ENCODE measurements at regions not wholly inside any gene's neighbourhood (a gene's known extent, or its start where the extent isn't known, plus 50 kb on each side); places are given as distances from the start of the nearest gene placed in this dataset.
"Not testable (repeated sequence)": the region's sequence is repeated elsewhere in the genome, so short reads cannot be mapped to it uniquely, and the experiment has no call there.

DNA sequence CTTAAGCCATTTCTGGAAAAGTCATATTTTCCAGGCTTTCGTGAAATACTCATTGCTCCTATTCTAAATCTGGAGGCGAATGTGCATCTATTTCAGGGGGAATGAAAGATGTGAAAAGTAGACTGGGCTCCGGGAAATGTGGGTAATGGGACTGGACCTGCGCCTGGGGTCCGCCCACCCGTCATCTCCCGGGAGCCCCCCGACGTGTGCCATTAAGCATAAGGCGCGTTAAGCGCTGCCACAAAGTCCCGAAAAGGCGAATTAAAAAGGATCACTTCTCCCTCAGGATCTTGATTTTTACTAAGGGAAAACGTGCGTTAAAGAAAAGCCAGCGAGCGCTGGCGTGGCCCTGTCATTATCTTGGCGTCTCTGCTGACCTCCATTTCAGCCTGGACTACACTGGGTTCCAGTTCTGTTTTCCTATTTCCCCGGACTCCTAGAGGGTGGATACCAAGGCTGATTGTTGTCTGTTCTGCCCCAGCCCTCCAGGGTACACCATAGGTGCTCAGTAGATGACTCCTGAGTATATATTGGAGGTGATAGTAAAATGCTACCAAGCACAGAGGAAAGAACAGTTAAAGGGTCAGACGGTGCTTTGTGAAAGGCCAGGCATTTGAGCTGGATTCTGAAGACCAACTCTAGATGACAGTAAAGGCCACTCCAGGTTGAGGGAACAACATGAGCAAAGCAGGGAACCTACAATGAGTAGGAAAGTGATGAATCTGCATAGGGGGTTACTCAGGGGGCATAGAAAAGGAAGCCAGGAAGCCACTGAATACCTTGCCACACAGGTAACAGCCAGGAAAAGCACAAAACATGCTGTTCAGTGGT is 89.2 kb upstream of the ARID1B start:
- Histone ChIP-seq H3K36me3 (ENCODE audit: control insufficient read depth, low read depth, low read length) (no peaks in the 10 kb centered on the region), H3K9me3 (ENCODE audit: control insufficient read depth, low read depth, low read length) (no peaks in the 10 kb centered on the region), H3K27ac (ENCODE audit: low read length) (no peak overlapping the region), H3K27me3 (ENCODE audit: control insufficient read depth, insufficient read depth, low read length) (peaks cover 15% of the 10 kb centered on the region), H3K4me1 (ENCODE audit: control insufficient read depth, low read depth, low read length) (peaks cover 16% of the 10 kb centered on the region), H3K9ac (ENCODE audit: low read length) (peak overlapping the region; percentile 49), H3K4me3 (ENCODE audit: low read length) (peak overlapping the region; percentile 80)

DNA sequence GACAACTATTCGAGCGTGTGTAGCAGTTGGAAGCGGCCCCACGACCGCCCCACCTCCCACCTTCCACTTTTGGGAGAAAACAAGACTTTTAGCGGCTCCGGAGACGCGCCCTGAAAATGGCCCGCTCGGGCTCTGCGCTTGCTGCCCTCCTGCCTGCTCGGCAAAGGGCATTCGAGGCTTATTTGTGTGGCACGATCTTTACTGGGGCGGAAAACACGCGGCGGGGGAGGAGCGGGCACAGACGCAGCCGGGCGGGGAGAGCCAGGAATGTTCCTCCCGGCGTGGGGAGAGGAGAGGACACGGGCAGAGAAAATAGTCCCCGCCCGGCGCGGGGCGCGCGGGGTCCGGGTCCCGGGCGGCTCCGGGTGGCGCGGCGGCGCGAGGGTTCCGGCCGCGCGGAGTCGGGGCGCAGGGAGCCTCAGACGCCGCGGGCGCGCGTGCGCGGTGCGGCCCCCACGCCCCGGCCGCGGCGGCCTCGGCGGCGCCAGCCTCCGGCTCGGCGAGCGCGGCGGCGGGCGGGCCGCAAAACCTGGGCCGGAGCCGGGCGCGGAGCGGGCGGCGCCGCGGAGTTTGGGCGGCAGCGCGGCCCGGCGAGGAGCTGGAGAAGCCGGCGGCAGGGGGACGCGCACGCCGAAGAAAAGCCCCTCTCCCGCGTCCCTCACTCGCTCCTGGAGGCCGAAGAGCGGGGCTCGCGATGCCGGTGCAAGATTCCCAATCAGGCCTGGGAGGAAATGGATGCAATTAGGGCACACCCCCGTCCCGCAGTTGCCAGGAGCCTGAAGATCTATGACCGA is 90.0 kb upstream of the ARID1B start:
- Histone ChIP-seq H3K27ac (ENCODE audit: low read length) (peak overlapping the region; percentile 60), H3K27me3 (ENCODE audit: control insufficient read depth, insufficient read depth, low read length) (peaks cover 15% of the 10 kb centered on the region), H3K4me1 (ENCODE audit: control insufficient read depth, low read depth, low read length) (peaks cover 16% of the 10 kb centered on the region), H3K4me3 (ENCODE audit: low read length) (peak overlapping the region; percentile 80), H3K36me3 (ENCODE audit: control insufficient read depth, low read depth, low read length) (no peaks in the 10 kb centered on the region), H3K9me3 (ENCODE audit: control insufficient read depth, low read depth, low read length) (no peaks in the 10 kb centered on the region), H3K9ac (ENCODE audit: low read length) (peak overlapping the region; percentile 82)

DNA sequence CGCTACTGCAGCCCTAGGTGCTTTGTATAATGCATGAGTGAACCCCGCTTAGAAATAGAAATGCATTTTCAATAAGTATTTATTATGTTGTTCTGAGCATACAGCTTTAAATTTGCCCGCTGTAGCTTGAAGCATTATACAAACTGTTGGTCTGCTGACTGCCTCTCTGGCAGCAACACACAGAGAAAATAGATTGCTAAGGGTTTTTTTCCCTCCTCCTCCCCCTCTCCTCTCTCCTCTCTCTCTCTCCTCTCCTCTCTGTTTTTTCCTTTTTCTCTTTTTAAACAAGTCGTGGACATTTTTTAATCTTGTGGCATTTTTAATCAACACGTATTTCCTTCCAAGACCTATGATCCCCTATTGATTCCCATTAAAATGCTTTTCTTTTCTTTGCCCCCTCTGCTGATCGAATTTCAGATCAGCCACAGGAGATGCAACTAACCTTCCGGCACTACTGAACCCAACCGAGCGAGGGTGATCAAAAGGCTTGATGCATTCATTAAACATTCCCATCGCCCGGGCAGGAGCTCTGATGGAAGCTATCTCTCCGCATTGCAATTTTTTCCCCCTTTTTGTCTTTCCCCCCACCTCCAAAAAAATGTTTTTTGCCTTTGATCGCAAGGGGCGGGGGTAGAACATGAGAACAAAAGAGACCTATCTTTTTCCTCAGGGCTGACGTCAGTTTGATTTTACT is 90.7 kb upstream of the ARID1B start:
- Histone ChIP-seq H3K4me3 (ENCODE audit: low read length) (peak overlapping the region; percentile 58), H3K4me1 (ENCODE audit: control insufficient read depth, low read depth, low read length) (peaks cover 16% of the 10 kb centered on the region), H3K27ac (ENCODE audit: low read length) (peak overlapping the region; percentile 60), H3K9me3 (ENCODE audit: control insufficient read depth, low read depth, low read length) (no peaks in the 10 kb centered on the region), H3K27me3 (ENCODE audit: control insufficient read depth, insufficient read depth, low read length) (peaks cover 15% of the 10 kb centered on the region), H3K9ac (ENCODE audit: low read length) (peak overlapping the region; percentile 82), H3K36me3 (ENCODE audit: control insufficient read depth, low read depth, low read length) (no peaks in the 10 kb centered on the region)

DNA sequence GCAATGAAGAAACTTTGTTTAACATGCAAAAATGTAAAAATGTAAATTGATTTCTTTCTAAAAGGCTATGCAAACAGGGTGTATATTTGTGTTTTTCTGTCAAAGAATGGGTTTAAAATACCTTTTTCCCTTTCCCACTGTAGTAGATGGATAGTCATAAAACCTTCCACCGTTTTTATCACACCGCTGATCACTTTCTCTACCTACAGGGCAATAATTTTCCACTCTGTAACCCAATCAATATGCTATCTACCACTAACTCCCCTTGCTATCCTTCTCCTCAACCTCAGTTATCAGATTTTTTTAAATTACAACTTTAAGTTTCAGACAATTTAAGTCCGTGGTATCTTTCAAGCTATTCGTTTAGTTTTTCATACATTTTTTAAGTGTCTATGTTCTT is 91.4 kb upstream of the ARID1B start:
- no peaks in the 10 kb centered on the region for H3K9me3 ChIP-seq (ENCODE audit: control insufficient read depth, low read depth, low read length)
- peak overlapping the region; percentile 82 for H3K9ac ChIP-seq (ENCODE audit: low read length)
- no peak overlapping the region for H3K27ac ChIP-seq (ENCODE audit: low read length)
- peaks cover 16% of the 10 kb centered on the region for H3K4me1 ChIP-seq (ENCODE audit: control insufficient read depth, low read depth, low read length)
- peak overlapping the region; percentile 58 for H3K4me3 ChIP-seq (ENCODE audit: low read length)
- peaks cover 15% of the 10 kb centered on the region for H3K27me3 ChIP-seq (ENCODE audit: control insufficient read depth, insufficient read depth, low read length)
- no peaks in the 10 kb centered on the region for H3K36me3 ChIP-seq (ENCODE audit: control insufficient read depth, low read depth, low read length)

DNA sequence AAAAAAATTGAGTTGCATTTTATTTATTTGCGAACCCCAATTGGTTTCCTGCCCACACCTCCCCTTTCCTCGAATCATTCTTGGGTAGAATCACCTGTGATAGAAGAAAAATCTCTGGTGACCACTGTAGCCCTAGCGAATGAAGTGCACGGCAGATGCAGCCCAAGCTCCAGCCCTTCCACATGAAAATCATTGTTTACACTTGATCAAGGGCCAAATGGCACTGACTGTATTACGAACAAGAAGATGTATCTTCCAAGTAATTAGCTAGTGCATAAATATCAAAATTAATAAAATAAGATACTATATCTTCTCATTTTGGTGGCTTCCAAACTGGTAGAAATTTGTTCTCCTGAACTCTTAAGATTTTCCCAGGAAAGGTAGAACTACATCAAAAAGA is 93.4 kb upstream of the ARID1B start:
- Histone ChIP-seq H3K36me3 (ENCODE audit: control insufficient read depth, low read depth, low read length) (no peaks in the 10 kb centered on the region), H3K4me3 (ENCODE audit: low read length) (no peak overlapping the region), H3K27me3 (ENCODE audit: control insufficient read depth, insufficient read depth, low read length) (peaks cover 14% of the 10 kb centered on the region), H3K27ac (ENCODE audit: low read length) (no peak overlapping the region), H3K9ac (ENCODE audit: low read length) (no peak overlapping the region), H3K4me1 (ENCODE audit: control insufficient read depth, low read depth, low read length) (peaks cover 16% of the 10 kb centered on the region), H3K9me3 (ENCODE audit: control insufficient read depth, low read depth, low read length) (no peaks in the 10 kb centered on the region)

DNA sequence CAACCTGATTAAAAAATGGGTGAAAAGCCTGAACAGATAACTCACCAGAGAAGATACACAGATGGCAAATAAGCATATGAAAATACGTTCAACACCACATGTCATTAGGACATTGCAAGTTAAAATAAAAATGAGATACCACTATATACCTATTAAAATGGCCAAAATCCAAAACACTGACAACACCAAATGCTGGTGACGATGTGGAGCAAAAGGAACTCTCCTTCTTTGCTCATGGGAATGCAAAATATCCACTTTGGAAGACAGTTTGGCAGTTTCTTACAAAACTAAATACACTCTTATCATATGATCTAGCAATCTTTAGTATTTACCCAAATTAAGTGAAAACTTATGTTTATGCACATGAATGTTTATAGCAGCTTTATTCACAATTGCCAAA is 100.5 kb upstream of the ARID1B start:
- Histone ChIP-seq H3K4me1 (ENCODE audit: control insufficient read depth, low read depth, low read length) (no peaks in the 10 kb centered on the region), H3K36me3 (ENCODE audit: control insufficient read depth, low read depth, low read length) (no peaks in the 10 kb centered on the region), H3K9me3 (ENCODE audit: control insufficient read depth, low read depth, low read length) (peaks cover 10% of the 10 kb centered on the region), H3K9ac (ENCODE audit: low read length) (no peak overlapping the region), H3K4me3 (ENCODE audit: low read length) (no peak overlapping the region), H3K27ac (ENCODE audit: low read length) (no peak overlapping the region), H3K27me3 (ENCODE audit: control insufficient read depth, insufficient read depth, low read length) (no peaks in the 10 kb centered on the region)

DNA sequence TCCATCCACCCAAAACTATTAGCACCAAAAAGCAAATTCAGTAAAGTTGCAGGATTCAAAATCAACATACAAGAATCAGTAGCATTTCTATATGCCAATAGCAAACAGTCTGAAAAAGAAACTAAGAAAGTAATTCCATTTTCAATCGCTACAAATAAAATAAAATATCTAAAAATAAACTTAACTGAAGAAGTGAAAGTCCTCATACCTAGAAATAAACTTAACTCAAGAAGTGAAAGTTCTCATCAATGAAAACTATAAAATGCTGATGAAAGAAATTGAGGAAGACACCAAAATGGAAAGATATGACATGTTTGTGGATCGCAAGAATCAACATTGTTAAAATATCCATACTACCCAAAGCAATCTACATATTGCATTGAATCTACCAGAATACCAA is 103.0 kb upstream of the ARID1B start:
- H3K9ac ChIP-seq (ENCODE audit: low read length): no peak overlapping the region
- H3K27ac ChIP-seq (ENCODE audit: low read length): no peak overlapping the region
- H3K4me3 ChIP-seq (ENCODE audit: low read length): no peak overlapping the region
- H3K36me3 ChIP-seq (ENCODE audit: control insufficient read depth, low read depth, low read length): no peaks in the 10 kb centered on the region
- H3K9me3 ChIP-seq (ENCODE audit: control insufficient read depth, low read depth, low read length): peaks cover 10% of the 10 kb centered on the region
- no peaks in the 10 kb centered on the region for H3K4me1 ChIP-seq (ENCODE audit: control insufficient read depth, low read depth, low read length)
- H3K27me3 ChIP-seq (ENCODE audit: control insufficient read depth, insufficient read depth, low read length): no peaks in the 10 kb centered on the region

DNA sequence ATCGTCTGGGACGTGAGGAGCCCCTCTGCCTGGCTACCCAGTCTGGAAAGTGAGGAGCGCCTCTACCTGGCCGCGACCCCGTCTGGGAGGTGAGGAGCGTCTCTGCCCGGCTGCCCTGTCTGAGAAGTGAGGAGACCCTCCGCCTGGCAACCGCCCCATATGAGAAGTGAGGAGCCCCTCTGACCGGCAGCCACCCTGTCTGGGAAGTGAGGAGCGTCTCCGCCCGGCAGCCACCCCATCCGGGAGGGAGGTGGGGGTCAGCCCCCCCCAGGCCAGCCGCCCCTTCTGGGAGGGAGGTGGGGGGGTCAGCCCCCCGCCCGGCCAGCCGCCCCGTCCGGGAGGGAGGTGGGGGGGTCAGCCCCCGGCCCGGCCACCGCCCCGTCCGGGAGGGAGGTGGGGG is 107.1 kb upstream of the ARID1B start:
- not testable (repeated sequence) for H3K9me3 ChIP-seq (ENCODE audit: control insufficient read depth, low read depth, low read length); H3K36me3 ChIP-seq (ENCODE audit: control insufficient read depth, low read depth, low read length); H3K27me3 ChIP-seq (ENCODE audit: control insufficient read depth, insufficient read depth, low read length); H3K4me1 ChIP-seq (ENCODE audit: control insufficient read depth, low read depth, low read length); H3K4me3 ChIP-seq (ENCODE audit: low read length); H3K9ac ChIP-seq (ENCODE audit: low read length); H3K27ac ChIP-seq (ENCODE audit: low read length)

DNA sequence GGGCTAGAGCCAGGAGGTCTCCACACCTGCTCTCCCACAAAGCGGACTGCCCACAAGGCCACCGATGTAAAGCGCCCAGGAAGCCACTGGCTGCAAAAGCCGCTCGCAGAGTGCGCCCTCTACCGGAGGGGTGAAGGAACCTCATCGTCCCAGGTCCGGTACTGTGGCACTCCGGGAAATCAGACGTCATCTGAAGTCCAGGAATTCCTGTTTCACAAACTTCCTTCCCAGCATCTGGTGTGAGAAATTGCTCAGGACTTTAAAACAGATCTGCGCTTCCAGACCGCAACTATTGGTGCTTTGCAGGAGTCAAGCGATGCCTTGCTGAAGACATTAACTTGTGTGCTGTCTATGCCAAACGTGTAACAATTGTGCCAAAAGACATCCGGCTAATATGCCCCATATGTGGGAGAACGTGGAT is 115.1 kb upstream of the ARID1B start:
- H3K27me3 ChIP-seq (ENCODE audit: control insufficient read depth, insufficient read depth, low read length): no peaks in the 10 kb centered on the region
- H3K4me3 ChIP-seq (ENCODE audit: low read length): no peak overlapping the region
- H3K9ac ChIP-seq (ENCODE audit: low read length): no peak overlapping the region
- H3K36me3 ChIP-seq (ENCODE audit: control insufficient read depth, low read depth, low read length): no peaks in the 10 kb centered on the region
- H3K27ac ChIP-seq (ENCODE audit: low read length): no peak overlapping the region
- no peaks in the 10 kb centered on the region for H3K9me3 ChIP-seq (ENCODE audit: control insufficient read depth, low read depth, low read length)
- H3K4me1 ChIP-seq (ENCODE audit: control insufficient read depth, low read depth, low read length): peaks cover 19% of the 10 kb centered on the region

DNA sequence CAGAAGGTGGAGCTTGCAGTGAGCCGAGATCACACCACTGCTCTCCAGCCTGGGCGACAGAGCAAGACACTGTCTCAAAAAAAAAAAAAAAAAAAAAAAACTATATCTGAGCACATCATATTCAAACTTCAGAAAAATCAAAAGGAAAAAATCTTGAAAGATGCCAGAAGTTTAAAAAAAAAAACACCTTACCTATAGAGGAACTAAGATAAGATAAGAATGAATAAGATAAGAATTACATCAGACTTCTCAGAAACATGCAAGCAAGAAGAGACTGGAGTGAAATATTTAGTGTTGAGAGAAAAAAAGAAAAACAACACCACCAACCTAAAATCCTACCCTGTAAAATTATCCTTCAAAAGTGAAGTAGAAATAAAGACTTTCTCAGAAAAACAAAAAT is 116.8 kb upstream of the ARID1B start:
- Histone ChIP-seq H3K4me3 (ENCODE audit: low read length) (no peak overlapping the region), H3K27me3 (ENCODE audit: control insufficient read depth, insufficient read depth, low read length) (no peaks in the 10 kb centered on the region), H3K4me1 (ENCODE audit: control insufficient read depth, low read depth, low read length) (peaks cover 22% of the 10 kb centered on the region), H3K36me3 (ENCODE audit: control insufficient read depth, low read depth, low read length) (no peaks in the 10 kb centered on the region), H3K9me3 (ENCODE audit: control insufficient read depth, low read depth, low read length) (no peaks in the 10 kb centered on the region), H3K27ac (ENCODE audit: low read length) (no peak overlapping the region), H3K9ac (ENCODE audit: low read length) (no peak overlapping the region)

DNA sequence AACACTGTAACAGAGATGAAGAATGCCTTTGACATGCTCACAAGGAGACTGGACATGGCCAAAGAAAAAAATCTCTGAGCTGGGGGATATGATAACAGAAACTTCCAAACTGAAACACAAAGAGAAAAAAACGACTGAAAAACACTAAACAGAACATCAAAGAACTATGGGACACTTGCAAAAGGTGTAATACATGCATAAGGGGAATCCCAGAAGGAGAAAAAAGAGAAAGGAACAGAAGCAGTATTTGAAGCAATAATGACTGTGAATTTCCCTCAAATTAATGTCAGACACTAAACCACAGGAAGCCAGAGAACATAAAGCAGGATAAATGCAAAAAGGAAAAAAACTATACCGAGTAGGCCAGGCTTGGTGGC is 117.4 kb upstream of the ARID1B start:
- no peak overlapping the region for H3K27ac ChIP-seq (ENCODE audit: low read length)
- H3K4me3 ChIP-seq (ENCODE audit: low read length): no peak overlapping the region
- no peaks in the 10 kb centered on the region for H3K27me3 ChIP-seq (ENCODE audit: control insufficient read depth, insufficient read depth, low read length)
- H3K9ac ChIP-seq (ENCODE audit: low read length): no peak overlapping the region
- H3K4me1 ChIP-seq (ENCODE audit: control insufficient read depth, low read depth, low read length): peaks cover 27% of the 10 kb centered on the region
- H3K9me3 ChIP-seq (ENCODE audit: control insufficient read depth, low read depth, low read length): no peaks in the 10 kb centered on the region
- H3K36me3 ChIP-seq (ENCODE audit: control insufficient read depth, low read depth, low read length): no peaks in the 10 kb centered on the region

Data from iPS-18a (cell line).